ENCODE measurements at regions not wholly inside any gene's neighbourhood (a gene's known extent, or its start where the extent isn't known, plus 50 kb on each side); places are given as distances from the start of the nearest gene placed in this dataset.
"Not testable (repeated sequence)": the region's sequence is repeated elsewhere in the genome, so short reads cannot be mapped to it uniquely, and the experiment has no call there.

- 69 to 71% methylated on average over 3 of the region's 3 CpGs for WGBS, 2 donors
- no peak for DNase-seq
- TF ChIP-seq CTCF (IDR thresholded peaks at IDR 0.05) (no peak), POLR2A (IDR thresholded peaks at IDR 0.05) (no peak)
- Histone ChIP-seq H3K36me3 (ENCODE audit: low read depth, missing control alignments) (no peaks in the 10 kb centered on the region), H3K27ac (no peak overlapping the region), H3K4me3 (no peak overlapping the region), H3K4me1 (no peaks in the 10 kb centered on the region), H3K9me3 (no peaks in the 10 kb centered on the region), H3K27me3 (no peaks in the 10 kb centered on the region)
- intact Hi-C loops (cut with DNase I; ENCODE audit: low total_unique reads), result no loop called here
These were observed 367.6 kb upstream of the AGA start for GRCh38 chr4:177809791-177810190.

- TF ChIP-seq CTCF (IDR thresholded peaks at IDR 0.05) (no peak), POLR2A (IDR thresholded peaks at IDR 0.05) (no peak)
- no peaks in the 10 kb centered on the region for H3K27me3 ChIP-seq
- 76 to 83% methylated on average over 4 of the region's 4 CpGs for WGBS, 2 donors
- no peaks in the 10 kb centered on the region for H3K9me3 ChIP-seq
- DNase-seq, result no peak
- intact Hi-C loops (cut with DNase I; ENCODE audit: low total_unique reads), result no loop called here
- H3K4me1 ChIP-seq, result no peaks in the 10 kb centered on the region
- H3K4me3 ChIP-seq, result no peak overlapping the region
- no peaks in the 10 kb centered on the region for H3K36me3 ChIP-seq (ENCODE audit: low read depth, missing control alignments)
- H3K27ac ChIP-seq, result no peak overlapping the region
These were observed 368.0 kb upstream of the AGA start for GRCh38 chr4:177810220-177810619.

- 90 to 96% methylated on average over 4 of the region's 4 CpGs for WGBS, 2 donors
- DNase-seq; H3K9me3 ChIP-seq; H3K4me3 ChIP-seq; H3K27me3 ChIP-seq; H3K4me1 ChIP-seq; H3K36me3 ChIP-seq (ENCODE audit: low read depth, missing control alignments); H3K27ac ChIP-seq; intact Hi-C loops (cut with DNase I; ENCODE audit: low total_unique reads): not testable (repeated sequence)
These were observed 376.2 kb upstream of the AGA start for GRCh38 chr4:177818392-177818791.

- no peaks in the 10 kb centered on the region for H3K36me3 ChIP-seq (ENCODE audit: low read depth, missing control alignments)
- TF ChIP-seq CTCF (IDR thresholded peaks at IDR 0.05) (no peak), POLR2A (IDR thresholded peaks at IDR 0.05) (no peak)
- no peak for DNase-seq
- no peaks in the 10 kb centered on the region for H3K9me3 ChIP-seq
- H3K27me3 ChIP-seq, result no peaks in the 10 kb centered on the region
- WGBS, 2 donors, result 68 to 74% methylated on average over 1 of the region's 1 CpG
- H3K27ac ChIP-seq, result no peak overlapping the region
- H3K4me1 ChIP-seq, result no peaks in the 10 kb centered on the region
- no peak overlapping the region for H3K4me3 ChIP-seq
- intact Hi-C loops (cut with DNase I; ENCODE audit: low total_unique reads), result no loop called here
These were observed 384.7 kb upstream of the AGA start for GRCh38 chr4:177826973-177827372.

- H3K9me3 ChIP-seq, result no peaks in the 10 kb centered on the region
- intact Hi-C loops (cut with DNase I; ENCODE audit: low total_unique reads), result no loop called here
- no peaks in the 10 kb centered on the region for H3K36me3 ChIP-seq (ENCODE audit: low read depth, missing control alignments)
- H3K4me3 ChIP-seq, result no peak overlapping the region
- no peaks in the 10 kb centered on the region for H3K4me1 ChIP-seq
- TF ChIP-seq CTCF (IDR thresholded peaks at IDR 0.05) (no peak), POLR2A (IDR thresholded peaks at IDR 0.05) (no peak)
- no peak overlapping the region for H3K27ac ChIP-seq
- WGBS, 2 donors, result 0 to 32% methylated on average over 1 of the region's 1 CpG
- DNase-seq, result no peak
- H3K27me3 ChIP-seq, result no peaks in the 10 kb centered on the region
These were observed 399.0 kb upstream of the AGA start for GRCh38 chr4:177841258-177841657.
